ENCODE measurements at regions not wholly inside any gene's neighbourhood (a gene's known extent, or its start where the extent isn't known, plus 50 kb on each side); places are given as distances from the start of the nearest gene placed in this dataset.

DNA sequence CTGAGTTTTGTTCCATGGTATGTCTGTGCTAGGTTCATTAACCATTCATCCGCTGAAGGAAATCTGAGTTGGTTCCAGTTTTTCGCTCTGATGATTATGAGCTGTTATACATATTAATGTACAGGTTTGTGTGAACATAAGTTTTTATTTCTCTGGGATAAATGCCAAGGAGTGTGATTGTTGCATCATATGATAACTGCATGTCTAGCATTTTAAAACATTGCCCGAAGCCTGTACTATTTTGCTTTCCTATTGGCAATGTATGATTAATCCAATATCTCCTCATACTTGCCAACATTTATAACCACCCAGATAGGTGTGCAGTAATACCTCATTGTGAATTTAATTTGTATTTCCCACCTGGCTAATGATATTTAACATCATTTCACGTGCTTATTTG, 322.7 kb downstream of the ZNF326 start:
- Histone ChIP-seq H3K4me3 (no peak overlapping the region), H3K27ac (no peak overlapping the region), H3K36me3 (no peaks in the 10 kb centered on the region), H3K9me3 (no peaks in the 10 kb centered on the region), H3K4me1 (no peaks in the 10 kb centered on the region), H3K27me3 (ENCODE audit: low read depth) (no peaks in the 10 kb centered on the region)
- ATAC-seq (no peak), DNase-seq (no peak)
- intact Hi-C loops (cut with DNase I) = no loop called here
- TF ChIP-seq, protein P1, sequence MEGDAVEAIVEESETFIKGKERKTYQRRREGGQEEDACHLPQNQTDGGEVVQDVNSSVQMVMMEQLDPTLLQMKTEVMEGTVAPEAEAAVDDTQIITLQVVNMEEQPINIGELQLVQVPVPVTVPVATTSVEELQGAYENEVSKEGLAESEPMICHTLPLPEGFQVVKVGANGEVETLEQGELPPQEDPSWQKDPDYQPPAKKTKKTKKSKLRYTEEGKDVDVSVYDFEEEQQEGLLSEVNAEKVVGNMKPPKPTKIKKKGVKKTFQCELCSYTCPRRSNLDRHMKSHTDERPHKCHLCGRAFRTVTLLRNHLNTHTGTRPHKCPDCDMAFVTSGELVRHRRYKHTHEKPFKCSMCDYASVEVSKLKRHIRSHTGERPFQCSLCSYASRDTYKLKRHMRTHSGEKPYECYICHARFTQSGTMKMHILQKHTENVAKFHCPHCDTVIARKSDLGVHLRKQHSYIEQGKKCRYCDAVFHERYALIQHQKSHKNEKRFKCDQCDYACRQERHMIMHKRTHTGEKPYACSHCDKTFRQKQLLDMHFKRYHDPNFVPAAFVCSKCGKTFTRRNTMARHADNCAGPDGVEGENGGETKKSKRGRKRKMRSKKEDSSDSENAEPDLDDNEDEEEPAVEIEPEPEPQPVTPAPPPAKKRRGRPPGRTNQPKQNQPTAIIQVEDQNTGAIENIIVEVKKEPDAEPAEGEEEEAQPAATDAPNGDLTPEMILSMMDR (IDR thresholded peaks at IDR 0.05) = no peak

GRCh38 chr1:90314533-90314932, 319.6 kb downstream of the ZNF326 start:
- Histone ChIP-seq H3K36me3 (no peaks in the 10 kb centered on the region), H3K9me3 (no peaks in the 10 kb centered on the region), H3K4me3 (no peak overlapping the region), H3K27ac (no peak overlapping the region), H3K4me1 (no peaks in the 10 kb centered on the region), H3K27me3 (ENCODE audit: low read depth) (no peaks in the 10 kb centered on the region)
- TF ChIP-seq, protein P1 (IDR thresholded peaks at IDR 0.05) = no peak
- no peak for DNase-seq
- intact Hi-C loops (cut with DNase I) = no loop called here
- no peak for ATAC-seq

DNA sequence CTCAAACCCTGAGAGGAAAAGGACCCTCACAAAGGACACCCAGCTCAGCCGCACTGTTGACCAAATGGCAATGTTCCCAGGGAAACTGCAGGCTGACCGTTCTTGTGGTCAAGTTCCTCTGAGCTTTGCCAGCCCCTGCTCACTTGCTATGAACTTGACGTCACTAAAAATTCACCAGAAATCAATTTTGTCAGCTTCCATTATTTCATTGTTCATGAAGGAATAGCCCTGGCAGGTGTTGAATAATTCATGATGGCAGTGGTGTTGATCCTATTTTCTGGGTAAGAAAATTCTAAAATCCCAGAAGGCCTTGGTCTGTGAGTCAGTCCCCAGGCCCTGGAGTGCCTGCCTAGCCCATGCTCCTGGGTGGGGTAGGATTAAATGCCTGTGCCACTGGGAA, 318.9 kb downstream of the ZNF326 start:
- H3K27me3 ChIP-seq (ENCODE audit: low read depth) = no peaks in the 10 kb centered on the region
- DNase-seq = no peak
- TF ChIP-seq, protein P1 (IDR thresholded peaks at IDR 0.05) = no peak
- no peak overlapping the region for H3K27ac ChIP-seq
- H3K4me3 ChIP-seq = no peak overlapping the region
- no peak for ATAC-seq
- no peaks in the 10 kb centered on the region for H3K36me3 ChIP-seq
- intact Hi-C loops (cut with DNase I) = no loop called here
- no peaks in the 10 kb centered on the region for H3K9me3 ChIP-seq
- no peaks in the 10 kb centered on the region for H3K4me1 ChIP-seq

DNA sequence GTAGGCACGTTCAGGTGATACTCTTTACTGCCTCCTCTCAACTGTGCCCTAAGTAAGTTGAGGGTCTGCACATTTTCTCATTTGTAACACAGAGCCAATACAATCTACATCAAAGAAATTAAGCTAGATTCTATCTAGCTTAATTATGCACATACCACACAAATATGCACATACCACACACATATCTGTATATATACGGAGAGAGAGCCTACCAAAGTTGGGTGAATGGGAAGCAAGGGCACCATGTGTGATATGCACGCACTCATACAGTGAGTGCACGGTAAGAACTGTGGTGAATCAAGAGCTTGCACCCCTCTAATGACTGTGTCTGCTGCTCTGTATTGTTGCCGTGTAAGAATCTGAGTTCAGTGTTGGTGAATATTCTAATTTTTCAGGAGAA, 314.9 kb downstream of the ZNF326 start:
- TF ChIP-seq, protein P1 (IDR thresholded peaks at IDR 0.05) = no peak
- ATAC-seq (no peak), DNase-seq (no peak)
- Histone ChIP-seq H3K27ac (no peak overlapping the region), H3K36me3 (no peaks in the 10 kb centered on the region), H3K4me3 (no peak overlapping the region), H3K9me3 (peaks cover 6% of the 10 kb centered on the region), H3K27me3 (ENCODE audit: low read depth) (no peaks in the 10 kb centered on the region), H3K4me1 (no peaks in the 10 kb centered on the region)
- intact Hi-C loops (cut with DNase I) = no loop called here

DNA sequence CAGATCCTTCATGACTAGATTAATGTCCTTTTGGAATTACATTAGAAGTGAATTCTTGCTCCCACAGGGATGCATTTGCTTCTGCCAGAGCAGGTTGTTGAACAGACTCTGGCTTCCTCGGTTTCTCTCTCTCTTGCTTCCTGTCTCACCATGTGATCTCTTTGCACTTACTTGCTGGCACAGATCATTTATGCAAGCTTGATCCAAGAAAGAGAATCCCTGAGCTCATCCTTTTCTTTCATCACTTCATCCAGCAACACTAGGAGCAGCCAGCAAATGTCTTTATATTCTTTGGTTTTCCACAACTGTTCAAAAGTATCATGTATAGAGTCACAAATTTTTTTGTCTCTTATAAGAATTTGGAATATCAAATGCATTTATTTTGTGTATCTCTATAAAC, 313.5 kb downstream of the ZNF326 start:
- Histone ChIP-seq H3K27ac (no peak overlapping the region), H3K36me3 (no peaks in the 10 kb centered on the region), H3K27me3 (ENCODE audit: low read depth) (no peaks in the 10 kb centered on the region), H3K4me3 (no peak overlapping the region), H3K9me3 (peaks cover 6% of the 10 kb centered on the region), H3K4me1 (no peaks in the 10 kb centered on the region)
- DNase-seq (no peak), ATAC-seq (no peak)
- intact Hi-C loops (cut with DNase I) = no loop called here
- TF ChIP-seq, protein P1 (IDR thresholded peaks at IDR 0.05) = no peak

DNA sequence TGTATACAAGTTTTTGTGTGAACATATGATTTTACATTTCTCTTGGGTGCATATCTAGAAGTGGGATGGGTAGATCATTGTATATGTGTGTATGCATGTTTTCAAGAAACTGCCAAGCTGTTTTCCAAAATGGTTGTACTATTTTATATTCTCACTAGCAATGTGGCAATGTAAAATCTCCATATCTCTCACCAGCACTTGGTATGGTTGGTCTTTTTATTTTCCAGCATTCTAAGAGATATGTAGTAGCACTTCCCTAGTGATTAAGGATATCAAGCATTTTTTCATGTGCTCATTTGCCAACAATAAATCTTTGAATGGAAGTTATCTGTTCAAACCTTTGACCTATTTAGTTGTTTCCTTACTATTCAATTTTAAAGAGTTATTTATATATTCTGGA, 310.7 kb downstream of the ZNF326 start:
- intact Hi-C loops (cut with DNase I) = no loop called here
- TF ChIP-seq, protein P1 (IDR thresholded peaks at IDR 0.05) = no peak
- Histone ChIP-seq H3K27ac (no peak overlapping the region), H3K27me3 (ENCODE audit: low read depth) (no peaks in the 10 kb centered on the region), H3K36me3 (no peaks in the 10 kb centered on the region), H3K4me1 (no peaks in the 10 kb centered on the region), H3K9me3 (peaks cover 6% of the 10 kb centered on the region), H3K4me3 (no peak overlapping the region)
- ATAC-seq = no peak
- no peak for DNase-seq
